Spleen (tissue), 11 donors: ENCODE measurements at regions not wholly inside any gene's neighbourhood (a gene's known extent, or its start where the extent isn't known, plus 50 kb on each side); places are given as distances from the start of the nearest gene placed in this dataset.

ENCODE experiments used
- DNase-seq: peaks from one replicate; pipeline ENCODE4 v3.0.0-alpha.2; 2020
- H3K27ac ChIP-seq, 8 donors: fragments of 200-600 bp; sonication (generic) in 7 of 8; 1 replicate in 4 of 8; 2 replicates in 4 of 8; pipeline versions ENCODE4 v1.5.0 to v1.8.0; 2016 to 2021; ENCODE audit warnings: inconsistent platforms in 4 of 8, mild to moderate bottlenecking in 4 of 8, moderate library complexity in 1 of 8
- H3K27me3 ChIP-seq, 7 donors: fragments of 200-600 bp; sonication (generic) in 6 of 7; replicated peaks in 1 of 7; 1 replicate in 4 of 7; 2 replicates in 3 of 7; pipeline versions ENCODE4 v1.5.0 to v1.8.0; 2016 to 2021; ENCODE audit warnings: inconsistent platforms in 3 of 7, mild to moderate bottlenecking in 1 of 7
- H3K36me3 ChIP-seq, 6 donors: fragments of 200-600 bp; sonication (generic) in 5 of 6; 1 replicate in 4 of 6; 2 replicates in 2 of 6; pipeline versions ENCODE4 v1.5.0 to v1.8.0; 2016 to 2021; ENCODE audit warnings: inconsistent platforms in 2 of 6
- H3K4me1 ChIP-seq, 6 donors: fragments of 200-600 bp; sonication (generic) in 5 of 6; 1 replicate in 3 of 6; 2 replicates in 3 of 6; pipeline versions ENCODE4 v1.5.0 to v1.8.0; 2016 to 2021; ENCODE audit warnings: inconsistent platforms in 3 of 6
- H3K4me3 ChIP-seq, 8 donors: fragments of 200-600 bp; sonication (generic) in 7 of 8; 1 replicate in 4 of 8; 2 replicates in 4 of 8; pipeline versions ENCODE4 v1.5.0 to v1.8.0; 2016 to 2021; ENCODE audit warnings: inconsistent platforms in 4 of 8, mild to moderate bottlenecking in 4 of 8, moderate library complexity in 2 of 8
- H3K9me3 ChIP-seq, 8 donors: fragments of 200-600 bp; sonication (generic) in 7 of 8; 1 replicate in 4 of 8; 2 replicates in 4 of 8; pipeline versions ENCODE4 v1.5.0 to v1.8.0; 2016 to 2021; ENCODE audit warnings: inconsistent platforms in 4 of 8
- POLR2A ChIP-seq, 3 donors: fragments of 450-650 bp; IDR thresholded peaks; one replicate each; pipeline ENCODE4 v1.5.1; 2017; ENCODE audit warnings: antibody characterized with exemption in 3 of 3, mild to moderate bottlenecking in 1 of 3
- POLR2AphosphoS5 ChIP-seq, 3 donors: sonication (generic); formaldehyde crosslinking; IDR thresholded peaks; one replicate each; pipeline ENCODE4 v1.5.1; 2017; ENCODE audit warnings: antibody characterized with exemption in 3 of 3
- WGBS, 5 donors: extraction: QIAGEN DNeasy Blood & Tissue Kit in 3 of 5; methylation state at CpG; one replicate each; pipeline versions ENCODE4 v1.1.5 to v1.1.7; 2013 to 2018; 5-methylcytosine and 5-hydroxymethylcytosine counted together
- intact Hi-C: fragments of 100-400 bp; cut with DNase I; formaldehyde crosslinking; loops from one replicate; pipeline ENCODE4 v1.15.0; 2023; ENCODE audit warnings: low total_unique reads
- TF ChIP-seq, protein P1 (sequence below), 11 experiments: fragments of 200-600 bp in 7 of 11; fragments of 450-650 bp in 4 of 11; sonication (generic) in 4 of 11; IDR thresholded peaks in 8 of 11; conservative IDR thresholded peaks in 3 of 11; 1 replicate in 7 of 11; 2 replicates in 4 of 11; pipeline versions ENCODE4 v1.4.0 to v1.8.0; 2016 to 2021; ENCODE audit warnings: antibody characterized with exemption in 11 of 11, inconsistent platforms in 4 of 11, mild to moderate bottlenecking in 1 of 11
- donor health status: healthy with polysubstance abuse.
- donor health status: DM: no; HTN: no; CAD: no; lungs with moderate emphysema.
- donor health status: DM: no; HTN: no; CAD: no.
- donor health status: Bipolar disorder and iron deficiency.
- donor health status: healthy.
- donor health status: DM: no; HTN: no; CAD: no.
- donor health status: DM: yes; HTN: yes; CAD: no.

DNA sequence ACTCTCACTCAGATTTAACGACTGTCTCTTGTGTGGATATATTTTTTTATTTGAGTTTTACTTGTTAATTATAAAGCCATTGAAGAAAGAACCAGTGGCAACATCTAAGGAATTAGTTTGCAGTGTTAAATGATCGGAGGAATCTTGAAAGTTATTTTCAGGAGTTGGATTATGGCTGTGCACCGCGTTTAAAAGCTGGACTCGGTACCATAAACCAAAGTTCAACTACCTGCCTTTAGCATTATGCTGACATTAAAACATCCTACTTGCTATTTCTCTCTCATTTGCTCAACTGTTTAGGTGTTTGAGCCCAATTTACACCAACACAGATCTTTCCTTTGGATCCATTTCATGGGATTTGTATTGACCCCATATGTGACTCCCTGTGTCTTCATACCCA, 289.4 kb upstream of the SASH1 start:
- Histone ChIP-seq H3K27ac (no peak overlapping the region), H3K27me3 (no peaks in the 10 kb centered on the region), H3K4me3 (no peak overlapping the region), H3K9me3 (peaks cover 0 to 24% (median 11%) of the 10 kb centered on the region in 8 donors), H3K4me1 (no peaks in the 10 kb centered on the region), H3K36me3 (no peaks in the 10 kb centered on the region)
- TF ChIP-seq POLR2AphosphoS5 (IDR thresholded peaks at IDR 0.05) (no peak), POLR2A (IDR thresholded peaks at IDR 0.05) (no peak)
- TF ChIP-seq, protein P1, sequence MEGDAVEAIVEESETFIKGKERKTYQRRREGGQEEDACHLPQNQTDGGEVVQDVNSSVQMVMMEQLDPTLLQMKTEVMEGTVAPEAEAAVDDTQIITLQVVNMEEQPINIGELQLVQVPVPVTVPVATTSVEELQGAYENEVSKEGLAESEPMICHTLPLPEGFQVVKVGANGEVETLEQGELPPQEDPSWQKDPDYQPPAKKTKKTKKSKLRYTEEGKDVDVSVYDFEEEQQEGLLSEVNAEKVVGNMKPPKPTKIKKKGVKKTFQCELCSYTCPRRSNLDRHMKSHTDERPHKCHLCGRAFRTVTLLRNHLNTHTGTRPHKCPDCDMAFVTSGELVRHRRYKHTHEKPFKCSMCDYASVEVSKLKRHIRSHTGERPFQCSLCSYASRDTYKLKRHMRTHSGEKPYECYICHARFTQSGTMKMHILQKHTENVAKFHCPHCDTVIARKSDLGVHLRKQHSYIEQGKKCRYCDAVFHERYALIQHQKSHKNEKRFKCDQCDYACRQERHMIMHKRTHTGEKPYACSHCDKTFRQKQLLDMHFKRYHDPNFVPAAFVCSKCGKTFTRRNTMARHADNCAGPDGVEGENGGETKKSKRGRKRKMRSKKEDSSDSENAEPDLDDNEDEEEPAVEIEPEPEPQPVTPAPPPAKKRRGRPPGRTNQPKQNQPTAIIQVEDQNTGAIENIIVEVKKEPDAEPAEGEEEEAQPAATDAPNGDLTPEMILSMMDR (IDR thresholded peaks at IDR 0.05 in 8 of 11, conservative IDR thresholded peaks at IDR 0.05 in 3 of 11), result no peak
- intact Hi-C loops, result no loop called here
- no peak for DNase-seq
- 90 to 96% (median 94%) methylated on average over 5 of the region's 5 CpGs for WGBS, 5 donors

GRCh38 chr6:148053796-148054195, 288.8 kb upstream of the SASH1 start:
- no peaks in the 10 kb centered on the region for H3K27me3 ChIP-seq
- no peaks in the 10 kb centered on the region for H3K4me1 ChIP-seq
- H3K27ac ChIP-seq, result no peak overlapping the region
- H3K36me3 ChIP-seq, result no peaks in the 10 kb centered on the region
- H3K4me3 ChIP-seq, result no peak overlapping the region
- DNase-seq, result no peak
- H3K9me3 ChIP-seq, result peaks cover 0 to 30% (median 14%) of the 10 kb centered on the region in 8 donors
- intact Hi-C loops, result no loop called here
- TF ChIP-seq POLR2A (IDR thresholded peaks at IDR 0.05) (no peak), POLR2AphosphoS5 (IDR thresholded peaks at IDR 0.05) (no peak)
- TF ChIP-seq, protein P1 (IDR thresholded peaks at IDR 0.05 in 8 of 11, conservative IDR thresholded peaks at IDR 0.05 in 3 of 11), result no peak

DNA sequence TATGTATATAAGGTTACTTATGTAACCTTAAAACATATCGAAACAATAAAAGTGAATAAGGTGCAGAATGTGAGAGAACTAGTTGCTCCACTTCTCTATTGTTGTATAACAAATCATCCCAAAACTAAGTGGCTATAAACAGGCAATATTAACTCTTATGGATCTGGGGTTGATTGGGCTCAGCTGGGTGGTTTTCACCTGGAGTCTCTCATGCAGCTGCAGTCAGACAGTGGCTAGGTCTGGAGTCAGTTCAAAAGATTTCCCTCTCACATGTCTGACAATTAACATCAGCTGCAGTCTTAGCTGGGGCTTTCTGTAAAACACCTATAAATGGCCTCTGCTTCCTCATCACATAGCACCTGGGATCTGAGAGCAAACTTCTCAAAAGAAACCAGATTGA, 288.4 kb upstream of the SASH1 start:
- 2 to 100% (median 84%) methylated on average over 1 of the region's 1 CpG for WGBS, 5 donors
- intact Hi-C loops, result no loop called here
- Histone ChIP-seq H3K36me3 (no peaks in the 10 kb centered on the region), H3K27ac (no peak overlapping the region), H3K27me3 (no peaks in the 10 kb centered on the region), H3K4me1 (no peaks in the 10 kb centered on the region), H3K9me3 (peaks cover 0 to 35% (median 18%) of the 10 kb centered on the region in 8 donors), H3K4me3 (no peak overlapping the region)
- DNase-seq, result no peak
- TF ChIP-seq POLR2AphosphoS5 (IDR thresholded peaks at IDR 0.05), result no peak
- TF ChIP-seq, protein P1 (IDR thresholded peaks at IDR 0.05 in 8 of 11, conservative IDR thresholded peaks at IDR 0.05 in 3 of 11), result no peak
- TF ChIP-seq POLR2A (IDR thresholded peaks at IDR 0.05), result no peak

GRCh38 chr6:148055419-148055818, 287.2 kb upstream of the SASH1 start:
- Histone ChIP-seq H3K27me3 (no peaks in the 10 kb centered on the region), H3K36me3 (no peaks in the 10 kb centered on the region), H3K9me3 (peaks cover 0 to 47% (median 30%) of the 10 kb centered on the region in 8 donors), H3K4me3 (no peak overlapping the region), H3K4me1 (no peaks in the 10 kb centered on the region), H3K27ac (no peak overlapping the region)
- intact Hi-C loops, result no loop called here
- 61 to 88% (median 80%) methylated on average over 3 of the region's 3 CpGs for WGBS, 5 donors
- no peak for DNase-seq
- TF ChIP-seq POLR2AphosphoS5 (IDR thresholded peaks at IDR 0.05) (no peak), POLR2A (IDR thresholded peaks at IDR 0.05) (no peak)
- TF ChIP-seq, protein P1 (IDR thresholded peaks at IDR 0.05 in 8 of 11, conservative IDR thresholded peaks at IDR 0.05 in 3 of 11), result no peak
